OCI-LY3 (cell line): ENCODE measurements at regions not wholly inside any gene's neighbourhood (a gene's known extent, or its start where the extent isn't known, plus 50 kb on each side); places are given as distances from the start of the nearest gene placed in this dataset.

ENCODE experiments used
- H2AFZ ChIP-seq: fragments of 200-600, 300-600 bp; shearing (Covaris generic); 2 replicates; pipeline ENCODE4 v1.6.0; 2014; ENCODE audit warnings: antibody characterized with exemption, low read depth, low read length
- H3K27ac ChIP-seq: fragments of 200-600, 300-600 bp; sonication (generic); 2 replicates; pipeline ENCODE4 v1.5.1; 2014; ENCODE audit warnings: mild to moderate bottlenecking, low read length, moderate library complexity, mixed read lengths
- H3K27me3 ChIP-seq: fragments of 200-600, 300-600 bp; sonication (generic); 2 replicates; pipeline ENCODE4 v1.6.1; 2014; ENCODE audit warnings: low read depth, low read length, mixed read lengths
- H3K36me3 ChIP-seq: fragments of 200-600, 300-600 bp; sonication (generic); replicated peaks from 2 replicates; pipeline ENCODE3; 2014; ENCODE audit warnings: low read depth, low read length, mixed read lengths
- H3K4me1 ChIP-seq: fragments of 300-600, 200-600 bp; sonication (generic); 2 replicates; pipeline ENCODE4 v1.6.1; 2014; ENCODE audit warnings: low read length, mixed read lengths
- H3K4me2 ChIP-seq: fragments of 200-600, 300-600 bp; sonication (generic); 2 replicates; pipeline ENCODE4 v1.6.1; 2014; ENCODE audit warnings: low read length, mixed read lengths
- H3K4me3 ChIP-seq: fragments of 300-600, 200-600 bp; sonication (generic); 2 replicates; pipeline ENCODE4 v1.5.1; 2014; ENCODE audit warnings: antibody characterized with exemption, mild to moderate bottlenecking, low read length, moderate library complexity
- H3K79me2 ChIP-seq: fragments of 300-600, 200-600 bp; shearing (Covaris generic); 2 replicates; pipeline ENCODE4 v1.6.1; 2014; ENCODE audit warnings: mild to moderate bottlenecking, low read length, mixed read lengths
- H3K9ac ChIP-seq: fragments of 300-600, 200-600 bp; shearing (Covaris generic); 2 replicates; pipeline ENCODE4 v1.6.0; 2014; ENCODE audit warnings: mild to moderate bottlenecking, low read length, moderate library complexity
- H3K9me3 ChIP-seq: fragments of 200-600, 300-600 bp; shearing (Covaris generic); 2 replicates; pipeline ENCODE4 v1.6.1; 2014; ENCODE audit warnings: low read length, mixed read lengths; ENCODE audit not compliant: insufficient read depth
- H4K20me1 ChIP-seq: fragments of 200-600, 300-600 bp; sonication (generic); 2 replicates; pipeline ENCODE4 v1.6.1; 2016; ENCODE audit warnings: low read length, mixed read lengths; ENCODE audit not compliant: insufficient read depth
- CTCF ChIP-seq: fragments of 200-600, 300-600 bp; sonication (generic); IDR thresholded peaks from 2 replicates; pipeline ENCODE4 v1.5.1; 2014; ENCODE audit warnings: antibody characterized with exemption, low read length, low read depth
- EZH2phosphoT487 ChIP-seq: fragments of 200-600 bp; shearing (Covaris generic); IDR thresholded peaks from 2 replicates; pipeline ENCODE4 v1.6.1; 2018; ENCODE audit warnings: antibody characterized with exemption, mixed run types, low read depth

- no peak overlapping the region for H3K27ac ChIP-seq
- no peak overlapping the region for H3K4me3 ChIP-seq
- no peak overlapping the region for H2AFZ ChIP-seq
- H3K36me3 ChIP-seq = peaks cover 6% of the 10 kb centered on the region
- no peak overlapping the region for H3K4me2 ChIP-seq
- H3K27me3 ChIP-seq = peaks cover 5% of the 10 kb centered on the region; the same call in 1 of the 2 replicates
- H4K20me1 ChIP-seq = no peaks in the 10 kb centered on the region
- peaks cover 15% of the 10 kb centered on the region for H3K4me1 ChIP-seq
- TF ChIP-seq CTCF (no peak), EZH2phosphoT487 (no peak)
- H3K9me3 ChIP-seq = peaks cover 20% of the 10 kb centered on the region
- H3K9ac ChIP-seq = no peak overlapping the region
- H3K79me2 ChIP-seq = no peaks in the 10 kb centered on the region
These were observed 754.5 kb downstream of the DIAPH3 start for GRCh38 chr13:59409211-59409610.

- H3K9ac ChIP-seq = no peak overlapping the region
- H4K20me1 ChIP-seq = no peaks in the 10 kb centered on the region
- H3K36me3 ChIP-seq = peaks cover 6% of the 10 kb centered on the region
- H3K9me3 ChIP-seq = peaks cover 19% of the 10 kb centered on the region
- H3K27me3 ChIP-seq = peaks cover 5% of the 10 kb centered on the region; the same call in 1 of the 2 replicates
- H3K27ac ChIP-seq = no peak overlapping the region
- no peak for TF ChIP-seq CTCF
- no peak for TF ChIP-seq EZH2phosphoT487
- H3K79me2 ChIP-seq = no peaks in the 10 kb centered on the region
- H3K4me2 ChIP-seq = no peak overlapping the region
- no peak overlapping the region for H3K4me3 ChIP-seq
- H3K4me1 ChIP-seq = peaks cover 19% of the 10 kb centered on the region
- H2AFZ ChIP-seq = no peak overlapping the region
These were observed 754.0 kb downstream of the DIAPH3 start for GRCh38 chr13:59409634-59410200.

GRCh38 chr13:59413126-59413525 lies 750.6 kb downstream of the DIAPH3 start:
- Histone ChIP-seq H2AFZ (no peak overlapping the region), H4K20me1 (no peaks in the 10 kb centered on the region), H3K9ac (no peak overlapping the region), H3K4me3 (peak overlapping the region; percentile 5; the same call in 1 of the 2 replicates), H3K27me3 (peaks cover 7% of the 10 kb centered on the region; the same call in 1 of the 2 replicates), H3K4me1 (peaks cover 40% of the 10 kb centered on the region), H3K4me2 (peak overlapping the region; percentile 54), H3K9me3 (no peaks in the 10 kb centered on the region; the same call in 1 of the 2 replicates), H3K79me2 (no peaks in the 10 kb centered on the region), H3K36me3 (peaks cover 2% of the 10 kb centered on the region), H3K27ac (no peak overlapping the region)
- TF ChIP-seq EZH2phosphoT487 (no peak), CTCF (no peak)

GRCh38 chr13:59414006-59414405 lies 749.7 kb downstream of the DIAPH3 start:
- no peaks in the 10 kb centered on the region for H3K79me2 ChIP-seq
- H3K27me3 ChIP-seq = peaks cover 7% of the 10 kb centered on the region; the same call in 1 of the 2 replicates
- peaks cover 40% of the 10 kb centered on the region for H3K4me1 ChIP-seq
- no peak overlapping the region for H3K9ac ChIP-seq
- H3K9me3 ChIP-seq = no peaks in the 10 kb centered on the region; the same call in 1 of the 2 replicates
- H3K27ac ChIP-seq = no peak overlapping the region
- no peak overlapping the region for H3K4me2 ChIP-seq
- H3K4me3 ChIP-seq = no peak overlapping the region
- peaks cover 2% of the 10 kb centered on the region for H3K36me3 ChIP-seq
- TF ChIP-seq EZH2phosphoT487 (no peak), CTCF (no peak)
- no peaks in the 10 kb centered on the region for H4K20me1 ChIP-seq
- H2AFZ ChIP-seq = no peak overlapping the region
